NCI-H460 (cell line): ENCODE measurements at regions not wholly inside any gene's neighbourhood (a gene's known extent, or its start where the extent isn't known, plus 50 kb on each side); places are given as distances from the start of the nearest gene placed in this dataset.

Experiments used
- DNase-seq: peaks from one replicate; pipeline ENCODE4 v3.0.0-alpha.2; 2016; ENCODE audit warnings: low read depth; ENCODE audit errors: extremely low read depth

- no peak for DNase-seq
Observed at GRCh38 chr12:127280393-127281275, 986.3 kb upstream of the TMEM132C start.

GRCh38 chr12:127282786-127283565 lies 984.0 kb upstream of the TMEM132C start:
- DNase-seq, result no peak

- DNase-seq, result no peak
Observed at GRCh38 chr12:127284021-127284420, 982.9 kb upstream of the TMEM132C start.

GRCh38 chr12:127284870-127285431 lies 982.0 kb upstream of the TMEM132C start:
- no peak for DNase-seq

GRCh38 chr12:127286281-127286680 lies 980.7 kb upstream of the TMEM132C start:
- DNase-seq, result no peak

GRCh38 chr12:127287256-127287655 lies 979.7 kb upstream of the TMEM132C start:
- no peak for DNase-seq

GRCh38 chr12:127290251-127290650 lies 976.7 kb upstream of the TMEM132C start:
- no peak for DNase-seq

GRCh38 chr12:127292736-127293135 lies 974.2 kb upstream of the TMEM132C start:
- DNase-seq, result no peak

GRCh38 chr12:127293507-127294310 lies 973.3 kb upstream of the TMEM132C start:
- DNase-seq, result peak; percentile 3

GRCh38 chr12:127294651-127295210 lies 972.2 kb upstream of the TMEM132C start:
- no peak for DNase-seq

GRCh38 chr12:127295630-127296029 lies 971.3 kb upstream of the TMEM132C start:
- no peak for DNase-seq

- DNase-seq, result no peak
Observed at GRCh38 chr12:127296591-127296990, 970.4 kb upstream of the TMEM132C start.

GRCh38 chr12:127297327-127297726 lies 969.6 kb upstream of the TMEM132C start:
- DNase-seq, result no peak

- DNase-seq, result no peak
Observed at GRCh38 chr12:127300075-127300474, 966.9 kb upstream of the TMEM132C start.

GRCh38 chr12:127300753-127301152 lies 966.2 kb upstream of the TMEM132C start:
- DNase-seq, result no peak

GRCh38 chr12:127301876-127302275 lies 965.1 kb upstream of the TMEM132C start:
- no peak for DNase-seq

- DNase-seq, result no peak
Observed at GRCh38 chr12:127304751-127305725, 961.9 kb upstream of the TMEM132C start.

GRCh38 chr12:127306604-127307215 lies 960.3 kb upstream of the TMEM132C start:
- no peak for DNase-seq

- no peak for DNase-seq
Observed at GRCh38 chr12:127307528-127307927, 959.4 kb upstream of the TMEM132C start.
